Naive thymus-derived CD8-positive, alpha-beta T cell (primary cell): ENCODE measurements at regions not wholly inside any gene's neighbourhood (a gene's known extent, or its start where the extent isn't known, plus 50 kb on each side); places are given as distances from the start of the nearest gene placed in this dataset.
A peak's percentile ranks its signal among the peaks of the same experiment; 100 is the strongest.

Experiments used
- ATAC-seq, 2 donors: fragments of 150-1000 bp; cut with Tn5 transposase in 1 of 2; sonication (Bioruptor Pico), chemical (Tn5 transposase) in 1 of 2; 1 replicate in 1 of 2; 2 replicates in 1 of 2; pipeline ENCODE4 v1.10.0; 2021; ENCODE audit warnings: mild to moderate bottlenecking in 2 of 2, moderate library complexity in 2 of 2
- POLR2A ChIA-PET: fragments of 350-600 bp; sonication (Branson Sonifier 250); formaldehyde crosslinking; loops from one replicate; lab custom pipeline; 2021; ENCODE audit warnings: antibody characterized with exemption; lab: Charles Lee
- DNase-seq, 10 donors: peaks; one replicate each; pipeline versions ENCODE4 v3.0.0 to v3.0.0-alpha.2; 2020 to 2022
- H3K27ac Mint-ChIP-seq, 10 donors: one replicate each; pipeline ENCODE4 v1.8.0; 2020 to 2022; ENCODE audit warnings: mild to moderate bottlenecking in 10 of 10, mixed read lengths in 10 of 10, moderate library complexity in 4 of 10, inconsistent platforms in 1 of 10
- H3K27me3 Mint-ChIP-seq, 5 donors: one replicate each; pipeline ENCODE4 v1.8.0; 2021 to 2022; ENCODE audit warnings: mixed read lengths in 5 of 5
- H3K36me3 Mint-ChIP-seq, 3 donors: one replicate each; pipeline ENCODE4 v1.8.0; 2020 to 2022; ENCODE audit warnings: mixed read lengths in 3 of 3, mild to moderate bottlenecking in 2 of 3, inconsistent platforms in 1 of 3
- H3K4me1 Mint-ChIP-seq, 4 donors: one replicate each; pipeline ENCODE4 v1.8.0; 2021 to 2022; ENCODE audit warnings: mixed read lengths in 4 of 4
- H3K4me3 Mint-ChIP-seq, 10 donors: one replicate each; pipeline ENCODE4 v1.8.0; 2020 to 2022; ENCODE audit warnings: mild to moderate bottlenecking in 10 of 10, mixed read lengths in 10 of 10, moderate library complexity in 6 of 10, inconsistent platforms in 1 of 10
- H3K9me3 Mint-ChIP-seq, 9 donors: one replicate each; pipeline ENCODE4 v1.8.0; 2020 to 2022; ENCODE audit warnings: mixed read lengths in 9 of 9, mild to moderate bottlenecking in 3 of 9, inconsistent platforms in 1 of 9, moderate library complexity in 1 of 9

GRCh38 chr20:8073024-8073832 lies 53.7 kb upstream of the TMX4 start:
- H3K36me3 Mint-ChIP-seq, result no peaks in the 10 kb centered on the region
- DNase-seq (peak in 4 of 10 donors; percentile 1 to 26 (median 14)), ATAC-seq (peak; percentile 70 to 86)
- POLR2A ChIA-PET, result no interaction called here
- no peaks in the 10 kb centered on the region for H3K27me3 Mint-ChIP-seq
- H3K4me1 Mint-ChIP-seq, result peaks cover 6 to 14% (median 11%) of the 10 kb centered on the region in 4 donors
- no peaks in the 10 kb centered on the region for H3K9me3 Mint-ChIP-seq
- peak overlapping the region; percentile 35 to 85 (median 76) for H3K27ac Mint-ChIP-seq
- peak overlapping the region in 1 of 10 donors; percentile 59 for H3K4me3 Mint-ChIP-seq

GRCh38 chr20:8074931-8075330 lies 55.4 kb upstream of the TMX4 start:
- H3K27me3 Mint-ChIP-seq, result no peaks in the 10 kb centered on the region
- no peaks in the 10 kb centered on the region for H3K9me3 Mint-ChIP-seq
- POLR2A ChIA-PET, result no interaction called here
- H3K27ac Mint-ChIP-seq, result no peak overlapping the region
- H3K36me3 Mint-ChIP-seq, result no peaks in the 10 kb centered on the region
- ATAC-seq (no peak), DNase-seq (no peak)
- H3K4me3 Mint-ChIP-seq, result no peak overlapping the region
- peaks cover 6 to 14% (median 11%) of the 10 kb centered on the region in 4 donors for H3K4me1 Mint-ChIP-seq

DNA sequence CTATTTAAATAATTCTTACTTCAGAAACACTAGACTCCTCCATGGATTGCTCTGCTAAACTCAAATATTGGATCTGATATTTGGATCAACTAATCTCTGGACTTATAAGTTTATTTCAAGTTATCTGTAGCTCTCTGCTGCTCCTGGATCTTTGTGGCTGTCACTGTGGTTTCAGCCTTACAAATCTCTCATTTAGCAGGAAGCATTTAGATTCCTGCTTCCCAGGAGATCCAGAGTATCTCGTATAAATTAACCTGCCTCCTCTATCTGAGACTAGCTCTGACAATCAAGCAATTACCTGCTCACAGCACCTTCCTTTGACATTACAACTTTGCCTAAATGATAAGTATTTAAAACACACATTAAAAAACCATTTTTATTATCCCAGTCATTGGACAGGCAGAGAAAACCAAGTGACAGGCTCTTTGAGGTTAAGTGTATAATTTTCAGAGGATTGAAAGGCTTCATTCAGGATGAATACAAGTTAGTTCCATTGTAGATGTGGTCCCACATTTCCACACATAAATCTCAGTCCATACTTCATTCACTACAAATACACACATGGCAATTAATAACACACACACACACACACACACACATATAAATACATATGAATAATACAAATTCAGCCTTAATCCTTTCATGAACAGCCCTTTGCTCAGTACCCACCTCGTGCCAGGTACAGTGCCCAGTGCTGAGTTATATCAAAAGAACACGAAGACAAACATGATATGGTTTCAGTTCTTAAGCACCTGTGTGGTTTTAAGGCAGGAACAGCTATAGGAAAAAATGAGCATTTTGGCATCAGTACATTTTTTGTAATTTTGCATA lies 55.5 kb upstream of the PLCB1 start:
- H3K9me3 Mint-ChIP-seq, result no peaks in the 10 kb centered on the region
- no peak for DNase-seq
- H3K27ac Mint-ChIP-seq, result no peak overlapping the region
- peaks cover 6 to 14% (median 11%) of the 10 kb centered on the region in 4 donors for H3K4me1 Mint-ChIP-seq
- H3K36me3 Mint-ChIP-seq, result no peaks in the 10 kb centered on the region
- no peak for ATAC-seq
- POLR2A ChIA-PET, result no interaction called here
- no peaks in the 10 kb centered on the region for H3K27me3 Mint-ChIP-seq
- no peak overlapping the region for H3K4me3 Mint-ChIP-seq

DNA sequence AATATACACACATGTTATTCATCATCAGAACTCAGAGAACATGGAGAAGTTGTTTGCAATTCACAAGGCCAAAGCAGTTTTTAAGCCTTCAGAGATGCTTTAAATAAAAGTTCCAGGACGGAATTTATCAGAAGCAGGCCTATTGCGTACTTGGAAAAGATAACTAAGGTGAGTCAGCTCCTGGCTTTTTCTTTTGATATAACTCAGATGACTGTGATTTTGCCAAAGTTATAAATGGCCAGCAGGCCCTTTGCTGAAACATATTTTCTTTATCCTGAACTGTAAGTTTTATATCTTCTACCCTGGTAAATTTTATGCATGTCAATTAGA lies 55.0 kb upstream of the PLCB1 start:
- no peaks in the 10 kb centered on the region for H3K36me3 Mint-ChIP-seq
- H3K9me3 Mint-ChIP-seq, result no peaks in the 10 kb centered on the region
- H3K4me1 Mint-ChIP-seq, result peaks cover 6 to 14% (median 11%) of the 10 kb centered on the region in 4 donors
- H3K27ac Mint-ChIP-seq, result no peak overlapping the region
- POLR2A ChIA-PET, result no interaction called here
- DNase-seq (no peak), ATAC-seq (no peak)
- H3K27me3 Mint-ChIP-seq, result no peaks in the 10 kb centered on the region
- no peak overlapping the region for H3K4me3 Mint-ChIP-seq

DNA sequence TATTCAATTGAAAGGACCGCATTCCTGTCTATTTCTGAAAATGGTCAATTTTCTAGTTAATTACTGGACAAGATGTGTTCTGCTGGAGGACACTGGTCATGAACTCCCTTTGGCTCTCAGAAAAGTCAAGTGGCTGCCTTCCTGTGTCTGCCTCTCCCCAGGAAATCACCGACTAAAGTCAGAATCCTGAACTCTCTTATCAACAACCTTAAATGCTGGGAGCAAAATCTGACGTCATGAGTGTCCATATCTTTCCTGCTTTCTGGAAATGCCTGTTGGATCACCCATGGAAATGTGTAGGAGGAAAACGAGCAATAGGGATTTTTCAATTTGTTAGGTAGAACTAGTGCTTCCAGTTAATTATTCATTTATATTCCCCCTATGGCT lies 53.5 kb upstream of the PLCB1 start:
- Mint-ChIP-seq H3K27ac (no peak overlapping the region), H3K9me3 (no peaks in the 10 kb centered on the region), H3K36me3 (no peaks in the 10 kb centered on the region), H3K4me1 (peaks cover 1 to 5% (median 3%) of the 10 kb centered on the region in 4 donors), H3K4me3 (no peak overlapping the region), H3K27me3 (peaks cover 0 to 3% (median 0%) of the 10 kb centered on the region in 5 donors)
- no peak for ATAC-seq
- POLR2A ChIA-PET, result no interaction called here
- DNase-seq, result no peak

GRCh38 chr20:8079976-8080375 lies 52.1 kb upstream of the PLCB1 start:
- Mint-ChIP-seq H3K9me3 (no peaks in the 10 kb centered on the region), H3K27me3 (peaks cover 0 to 3% (median 0%) of the 10 kb centered on the region in 5 donors), H3K27ac (no peak overlapping the region), H3K4me3 (no peak overlapping the region), H3K4me1 (no peaks in the 10 kb centered on the region), H3K36me3 (no peaks in the 10 kb centered on the region)
- DNase-seq (no peak), ATAC-seq (no peak)
- POLR2A ChIA-PET, result no interaction called here

DNA sequence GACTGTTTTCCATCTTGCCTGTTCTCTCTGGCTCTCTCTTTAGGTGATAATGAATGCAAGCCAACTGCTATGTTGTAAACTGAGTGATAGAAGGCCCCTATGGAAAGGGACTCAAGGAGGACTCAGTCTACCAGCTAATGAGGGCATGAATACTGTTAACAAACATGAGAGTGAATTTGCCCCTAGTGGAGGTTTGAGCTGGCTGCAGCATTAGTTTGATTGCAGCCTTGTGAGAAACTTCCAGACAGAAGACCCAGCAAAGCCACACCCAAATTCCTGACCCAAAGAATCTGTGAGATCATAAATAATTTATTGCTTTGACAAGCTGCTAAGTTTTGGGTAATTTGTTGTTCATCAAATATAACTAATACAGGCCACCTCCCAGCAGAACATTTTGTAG lies 50.0 kb upstream of the PLCB1 start:
- POLR2A ChIA-PET, result no interaction called here

More for the DNA sequence above, 50.0 kb upstream of the PLCB1 start:
- Mint-ChIP-seq H3K27me3 (peaks cover 0 to 4% (median 1%) of the 10 kb centered on the region in 5 donors), H3K9me3 (no peaks in the 10 kb centered on the region), H3K4me3 (no peak overlapping the region), H3K36me3 (no peaks in the 10 kb centered on the region), H3K27ac (no peak overlapping the region), H3K4me1 (no peaks in the 10 kb centered on the region)
- DNase-seq (no peak), ATAC-seq (no peak)
